ENCODE measurements at regions not wholly inside any gene's neighbourhood (a gene's known extent, or its start where the extent isn't known, plus 50 kb on each side); places are given as distances from the start of the nearest gene placed in this dataset.
"Not testable (repeated sequence)": the region's sequence is repeated elsewhere in the genome, so short reads cannot be mapped to it uniquely, and the experiment has no call there.

DNA sequence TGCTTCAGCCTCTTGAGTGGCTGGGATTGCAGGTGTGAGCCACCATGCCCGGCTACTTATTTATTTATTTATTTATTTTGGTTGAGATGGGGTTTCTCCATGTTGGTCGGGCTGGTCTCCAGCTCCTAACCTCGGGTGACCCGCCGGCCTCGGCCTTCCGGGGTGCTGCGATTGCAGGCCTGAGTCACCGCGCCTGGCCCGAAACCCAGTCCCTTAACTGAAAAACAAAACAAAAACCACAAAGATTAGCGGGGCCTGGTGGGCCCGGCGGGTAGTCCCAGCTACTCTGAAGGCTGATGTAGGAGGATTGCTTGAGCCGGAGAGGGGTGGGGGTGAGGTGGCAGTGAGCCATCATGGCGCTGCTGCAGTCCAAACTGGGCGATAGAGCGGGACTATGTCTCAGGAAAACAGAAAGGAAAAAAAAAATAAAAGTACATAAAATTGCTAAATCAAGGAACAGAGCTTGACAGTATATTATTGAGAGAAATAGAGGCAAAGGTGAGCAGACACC, 75.6 kb upstream of the NIPA1 start:
- TF ChIP-seq POLR2A (IDR thresholded peaks at IDR 0.05), result not testable (repeated sequence)
- TF ChIP-seq, protein P1, sequence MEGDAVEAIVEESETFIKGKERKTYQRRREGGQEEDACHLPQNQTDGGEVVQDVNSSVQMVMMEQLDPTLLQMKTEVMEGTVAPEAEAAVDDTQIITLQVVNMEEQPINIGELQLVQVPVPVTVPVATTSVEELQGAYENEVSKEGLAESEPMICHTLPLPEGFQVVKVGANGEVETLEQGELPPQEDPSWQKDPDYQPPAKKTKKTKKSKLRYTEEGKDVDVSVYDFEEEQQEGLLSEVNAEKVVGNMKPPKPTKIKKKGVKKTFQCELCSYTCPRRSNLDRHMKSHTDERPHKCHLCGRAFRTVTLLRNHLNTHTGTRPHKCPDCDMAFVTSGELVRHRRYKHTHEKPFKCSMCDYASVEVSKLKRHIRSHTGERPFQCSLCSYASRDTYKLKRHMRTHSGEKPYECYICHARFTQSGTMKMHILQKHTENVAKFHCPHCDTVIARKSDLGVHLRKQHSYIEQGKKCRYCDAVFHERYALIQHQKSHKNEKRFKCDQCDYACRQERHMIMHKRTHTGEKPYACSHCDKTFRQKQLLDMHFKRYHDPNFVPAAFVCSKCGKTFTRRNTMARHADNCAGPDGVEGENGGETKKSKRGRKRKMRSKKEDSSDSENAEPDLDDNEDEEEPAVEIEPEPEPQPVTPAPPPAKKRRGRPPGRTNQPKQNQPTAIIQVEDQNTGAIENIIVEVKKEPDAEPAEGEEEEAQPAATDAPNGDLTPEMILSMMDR (IDR thresholded peaks at IDR 0.05), result not testable (repeated sequence)

Measured in heart left ventricle (tissue), 13 donors.